ENCODE measurements at regions not wholly inside any gene's neighbourhood (a gene's known extent, or its start where the extent isn't known, plus 50 kb on each side); places are given as distances from the start of the nearest gene placed in this dataset.

GRCh38 chr5:167794121-167794520 lies 497.3 kb upstream of the WWC1 start:
- no peak for TF ChIP-seq POLR2A (IDR thresholded peaks at IDR 0.05)
- no peak for TF ChIP-seq CTCF (IDR thresholded peaks at IDR 0.05)
